22Rv1 (cell line): ENCODE measurements at regions not wholly inside any gene's neighbourhood (a gene's known extent, or its start where the extent isn't known, plus 50 kb on each side); places are given as distances from the start of the nearest gene placed in this dataset.

ENCODE experiments used
- ZFX ChIP-seq: fragments of 450-650 bp; IDR thresholded peaks from 2 replicates; pipeline ENCODE4 v1.6.1; 2017; ENCODE audit warnings: antibody characterized with exemption, borderline replicate concordance
- TF ChIP-seq, protein P1 (sequence below): fragments of 450-650 bp; IDR thresholded peaks from 2 replicates; pipeline ENCODE4 v1.5.1; 2017; ENCODE audit warnings: mild to moderate bottlenecking

DNA sequence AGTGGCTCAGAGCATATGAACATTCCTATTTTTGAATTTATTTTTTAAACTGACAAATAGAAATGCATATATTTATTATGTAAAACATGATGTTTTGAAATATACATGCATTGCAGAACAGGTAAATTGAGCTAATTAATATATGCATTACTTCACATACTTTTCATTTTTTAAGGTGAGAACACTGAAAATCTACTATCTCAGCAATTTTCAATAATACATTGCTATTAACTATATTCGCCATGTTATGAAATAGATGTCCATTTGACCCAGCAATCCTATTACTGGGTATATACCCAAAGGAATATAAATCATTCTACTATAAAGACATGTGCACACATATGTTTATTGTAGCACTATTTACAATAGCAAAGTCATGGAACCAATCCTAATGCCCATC is 717.7 kb upstream of the PIK3C3 start:
- TF ChIP-seq, protein P1, sequence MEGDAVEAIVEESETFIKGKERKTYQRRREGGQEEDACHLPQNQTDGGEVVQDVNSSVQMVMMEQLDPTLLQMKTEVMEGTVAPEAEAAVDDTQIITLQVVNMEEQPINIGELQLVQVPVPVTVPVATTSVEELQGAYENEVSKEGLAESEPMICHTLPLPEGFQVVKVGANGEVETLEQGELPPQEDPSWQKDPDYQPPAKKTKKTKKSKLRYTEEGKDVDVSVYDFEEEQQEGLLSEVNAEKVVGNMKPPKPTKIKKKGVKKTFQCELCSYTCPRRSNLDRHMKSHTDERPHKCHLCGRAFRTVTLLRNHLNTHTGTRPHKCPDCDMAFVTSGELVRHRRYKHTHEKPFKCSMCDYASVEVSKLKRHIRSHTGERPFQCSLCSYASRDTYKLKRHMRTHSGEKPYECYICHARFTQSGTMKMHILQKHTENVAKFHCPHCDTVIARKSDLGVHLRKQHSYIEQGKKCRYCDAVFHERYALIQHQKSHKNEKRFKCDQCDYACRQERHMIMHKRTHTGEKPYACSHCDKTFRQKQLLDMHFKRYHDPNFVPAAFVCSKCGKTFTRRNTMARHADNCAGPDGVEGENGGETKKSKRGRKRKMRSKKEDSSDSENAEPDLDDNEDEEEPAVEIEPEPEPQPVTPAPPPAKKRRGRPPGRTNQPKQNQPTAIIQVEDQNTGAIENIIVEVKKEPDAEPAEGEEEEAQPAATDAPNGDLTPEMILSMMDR: no peak
- no peak for TF ChIP-seq ZFX
